Head of caudate nucleus (tissue), 42 donors: ENCODE measurements at regions not wholly inside any gene's neighbourhood (a gene's known extent, or its start where the extent isn't known, plus 50 kb on each side); places are given as distances from the start of the nearest gene placed in this dataset.
"Not testable (repeated sequence)": the region's sequence is repeated elsewhere in the genome, so short reads cannot be mapped to it uniquely, and the experiment has no call there.

Experiments
- DNase-seq, 42 donors: peaks; one replicate each; pipeline versions ENCODE4 v3.0.0 to v3.0.0-alpha.2; 2020 to 2021; ENCODE audit warnings: mixed read lengths in 7 of 42
- intact Hi-C: fragments of 100-400 bp; cut with DNase I; formaldehyde crosslinking; loops from one replicate; pipeline ENCODE4 v1.15.0; 2022

GRCh38 chr9:106130374-106130773 lies 436.0 kb downstream of the TMEM38B start:
- intact Hi-C loops, result no loop called here
- DNase-seq, result no peak

GRCh38 chr9:106143781-106144180 lies 449.4 kb downstream of the TMEM38B start:
- intact Hi-C loops, result no loop called here
- DNase-seq, result no peak

- intact Hi-C loops, result no loop called here
- peak in 1 of 42 donors; percentile 2 for DNase-seq
Measured at GRCh38 chr9:106146066-106146840, 451.9 kb downstream of the TMEM38B start.

GRCh38 chr9:106146886-106147285 lies 452.5 kb downstream of the TMEM38B start:
- intact Hi-C loops, result no loop called here
- no peak for DNase-seq

GRCh38 chr9:106149956-106150355 lies 455.6 kb downstream of the TMEM38B start:
- intact Hi-C loops, result no loop called here
- no peak for DNase-seq

GRCh38 chr9:106156465-106156864 lies 462.1 kb downstream of the TMEM38B start:
- no peak for DNase-seq
- intact Hi-C loops, result no loop called here

GRCh38 chr9:106172265-106172664 lies 477.9 kb downstream of the TMEM38B start:
- intact Hi-C loops, result no loop called here
- no peak for DNase-seq

- intact Hi-C loops, result no loop called here
Measured at GRCh38 chr9:106174346-106174745, 480.0 kb downstream of the TMEM38B start.

GRCh38 chr9:106177216-106177615 lies 482.9 kb downstream of the TMEM38B start:
- intact Hi-C loops, result no loop called here
- peak in 20 of 42 donors; percentile 1 to 44 (median 16) for DNase-seq

More at GRCh38 chr9:106174346-106174745, 480.0 kb downstream of the TMEM38B start:
- DNase-seq, result no peak

GRCh38 chr9:106179191-106179590 lies 484.9 kb downstream of the TMEM38B start:
- no peak for DNase-seq
- intact Hi-C loops, result no loop called here

- intact Hi-C loops, DNase-seq: not testable (repeated sequence)
Measured at GRCh38 chr9:106203815-106204516, 509.6 kb downstream of the TMEM38B start.

- intact Hi-C loops, result no loop called here
- DNase-seq, result no peak
Measured at GRCh38 chr9:106207298-106207697, 513.0 kb downstream of the TMEM38B start.

- no peak for DNase-seq
- intact Hi-C loops, result no loop called here
Measured at GRCh38 chr9:106218427-106218826, 524.1 kb downstream of the TMEM38B start.

GRCh38 chr9:106218854-106219253 lies 524.5 kb downstream of the TMEM38B start:
- intact Hi-C loops, result no loop called here
- DNase-seq, result no peak

- no peak for DNase-seq
- intact Hi-C loops, result no loop called here
Measured at GRCh38 chr9:106220415-106220814, 526.1 kb downstream of the TMEM38B start.

GRCh38 chr9:106228861-106229260 lies 534.5 kb downstream of the TMEM38B start:
- intact Hi-C loops, result no loop called here
- DNase-seq, result peak in 18 of 42 donors; percentile 1 to 45 (median 21)

- DNase-seq, result no peak
- intact Hi-C loops, result no loop called here
Measured at GRCh38 chr9:106233116-106233515, 538.8 kb downstream of the TMEM38B start.

GRCh38 chr9:106260908-106261307 lies 566.6 kb downstream of the TMEM38B start:
- intact Hi-C loops, DNase-seq: not testable (repeated sequence)

GRCh38 chr9:106277966-106278365 lies 583.6 kb downstream of the TMEM38B start:
- peak in 9 of 42 donors; percentile 7 to 44 (median 19) for DNase-seq
- intact Hi-C loops, result no loop called here

GRCh38 chr9:106283769-106284168 lies 579.2 kb upstream of the ZNF462 start:
- DNase-seq, result no peak
- intact Hi-C loops, result loop anchor here (10.0 kb wide), 1 partner anchor 581 kb away; the partner anchor contains the start of gene ZNF462
